ENCODE measurements at regions not wholly inside any gene's neighbourhood (a gene's known extent, or its start where the extent isn't known, plus 50 kb on each side); places are given as distances from the start of the nearest gene placed in this dataset.

DNA sequence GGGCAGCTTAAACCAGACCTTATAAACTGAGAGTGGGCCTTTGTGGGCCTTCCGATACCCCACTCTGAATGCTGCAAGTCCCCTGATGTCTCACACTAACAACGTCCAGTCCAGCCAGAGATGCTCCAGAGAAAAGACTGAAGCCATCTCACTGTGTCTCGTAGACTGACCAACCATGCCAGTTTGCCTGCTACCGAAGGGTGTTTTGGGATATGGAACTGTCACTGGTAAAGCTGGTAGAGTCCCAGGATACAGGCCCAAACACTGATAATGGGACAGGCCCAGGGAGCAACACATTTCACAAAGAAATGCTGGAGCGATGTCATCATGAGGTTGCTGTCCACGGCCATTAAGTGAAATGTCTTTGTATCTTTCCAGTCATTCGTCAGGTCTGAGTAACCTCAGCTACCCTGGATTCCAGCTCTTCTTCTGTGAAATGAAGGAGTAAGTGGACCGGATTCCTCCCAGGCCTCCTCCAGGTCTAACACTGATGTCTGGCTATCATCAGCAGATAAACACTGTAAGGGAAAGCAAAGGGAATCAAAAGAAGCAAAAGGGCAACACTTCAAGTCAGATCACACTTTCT lies 81.6 kb downstream of the SLC5A7 start:
- no peaks in the 10 kb centered on the region for H3K9me2 ChIP-seq (ENCODE audit: insufficient read depth)
- POLR2A ChIA-PET = no interaction called here
- TF ChIP-seq EZH2phosphoT487 (IDR thresholded peaks at IDR 0.05; ENCODE audit: borderline replicate concordance) = no peak
- TF ChIP-seq, protein P1, sequence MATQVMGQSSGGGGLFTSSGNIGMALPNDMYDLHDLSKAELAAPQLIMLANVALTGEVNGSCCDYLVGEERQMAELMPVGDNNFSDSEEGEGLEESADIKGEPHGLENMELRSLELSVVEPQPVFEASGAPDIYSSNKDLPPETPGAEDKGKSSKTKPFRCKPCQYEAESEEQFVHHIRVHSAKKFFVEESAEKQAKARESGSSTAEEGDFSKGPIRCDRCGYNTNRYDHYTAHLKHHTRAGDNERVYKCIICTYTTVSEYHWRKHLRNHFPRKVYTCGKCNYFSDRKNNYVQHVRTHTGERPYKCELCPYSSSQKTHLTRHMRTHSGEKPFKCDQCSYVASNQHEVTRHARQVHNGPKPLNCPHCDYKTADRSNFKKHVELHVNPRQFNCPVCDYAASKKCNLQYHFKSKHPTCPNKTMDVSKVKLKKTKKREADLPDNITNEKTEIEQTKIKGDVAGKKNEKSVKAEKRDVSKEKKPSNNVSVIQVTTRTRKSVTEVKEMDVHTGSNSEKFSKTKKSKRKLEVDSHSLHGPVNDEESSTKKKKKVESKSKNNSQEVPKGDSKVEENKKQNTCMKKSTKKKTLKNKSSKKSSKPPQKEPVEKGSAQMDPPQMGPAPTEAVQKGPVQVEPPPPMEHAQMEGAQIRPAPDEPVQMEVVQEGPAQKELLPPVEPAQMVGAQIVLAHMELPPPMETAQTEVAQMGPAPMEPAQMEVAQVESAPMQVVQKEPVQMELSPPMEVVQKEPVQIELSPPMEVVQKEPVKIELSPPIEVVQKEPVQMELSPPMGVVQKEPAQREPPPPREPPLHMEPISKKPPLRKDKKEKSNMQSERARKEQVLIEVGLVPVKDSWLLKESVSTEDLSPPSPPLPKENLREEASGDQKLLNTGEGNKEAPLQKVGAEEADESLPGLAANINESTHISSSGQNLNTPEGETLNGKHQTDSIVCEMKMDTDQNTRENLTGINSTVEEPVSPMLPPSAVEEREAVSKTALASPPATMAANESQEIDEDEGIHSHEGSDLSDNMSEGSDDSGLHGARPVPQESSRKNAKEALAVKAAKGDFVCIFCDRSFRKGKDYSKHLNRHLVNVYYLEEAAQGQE (IDR thresholded peaks at IDR 0.05; ENCODE audit: low read depth) = no peak
- no peak for TF ChIP-seq POLR2A (IDR thresholded peaks at IDR 0.05; ENCODE audit: borderline replicate concordance, extremely low read depth, insufficient read depth, insufficient read length)
- TF ChIP-seq, protein P2, sequence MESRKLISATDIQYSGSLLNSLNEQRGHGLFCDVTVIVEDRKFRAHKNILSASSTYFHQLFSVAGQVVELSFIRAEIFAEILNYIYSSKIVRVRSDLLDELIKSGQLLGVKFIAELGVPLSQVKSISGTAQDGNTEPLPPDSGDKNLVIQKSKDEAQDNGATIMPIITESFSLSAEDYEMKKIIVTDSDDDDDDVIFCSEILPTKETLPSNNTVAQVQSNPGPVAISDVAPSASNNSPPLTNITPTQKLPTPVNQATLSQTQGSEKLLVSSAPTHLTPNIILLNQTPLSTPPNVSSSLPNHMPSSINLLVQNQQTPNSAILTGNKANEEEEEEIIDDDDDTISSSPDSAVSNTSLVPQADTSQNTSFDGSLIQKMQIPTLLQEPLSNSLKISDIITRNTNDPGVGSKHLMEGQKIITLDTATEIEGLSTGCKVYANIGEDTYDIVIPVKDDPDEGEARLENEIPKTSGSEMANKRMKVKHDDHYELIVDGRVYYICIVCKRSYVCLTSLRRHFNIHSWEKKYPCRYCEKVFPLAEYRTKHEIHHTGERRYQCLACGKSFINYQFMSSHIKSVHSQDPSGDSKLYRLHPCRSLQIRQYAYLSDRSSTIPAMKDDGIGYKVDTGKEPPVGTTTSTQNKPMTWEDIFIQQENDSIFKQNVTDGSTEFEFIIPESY (IDR thresholded peaks at IDR 0.05; ENCODE audit: extremely low read depth, insufficient replicate concordance, low read length) = no peak
- no peak for TF ChIP-seq CEBPB (IDR thresholded peaks at IDR 0.05; ENCODE audit: low read depth)
- TF ChIP-seq, protein P3, sequence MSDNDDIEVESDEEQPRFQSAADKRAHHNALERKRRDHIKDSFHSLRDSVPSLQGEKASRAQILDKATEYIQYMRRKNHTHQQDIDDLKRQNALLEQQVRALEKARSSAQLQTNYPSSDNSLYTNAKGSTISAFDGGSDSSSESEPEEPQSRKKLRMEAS (IDR thresholded peaks at IDR 0.05) = no peak
- no peak for TF ChIP-seq SRF (IDR thresholded peaks at IDR 0.05; ENCODE audit: low read depth)
- TF ChIP-seq, protein P4, sequence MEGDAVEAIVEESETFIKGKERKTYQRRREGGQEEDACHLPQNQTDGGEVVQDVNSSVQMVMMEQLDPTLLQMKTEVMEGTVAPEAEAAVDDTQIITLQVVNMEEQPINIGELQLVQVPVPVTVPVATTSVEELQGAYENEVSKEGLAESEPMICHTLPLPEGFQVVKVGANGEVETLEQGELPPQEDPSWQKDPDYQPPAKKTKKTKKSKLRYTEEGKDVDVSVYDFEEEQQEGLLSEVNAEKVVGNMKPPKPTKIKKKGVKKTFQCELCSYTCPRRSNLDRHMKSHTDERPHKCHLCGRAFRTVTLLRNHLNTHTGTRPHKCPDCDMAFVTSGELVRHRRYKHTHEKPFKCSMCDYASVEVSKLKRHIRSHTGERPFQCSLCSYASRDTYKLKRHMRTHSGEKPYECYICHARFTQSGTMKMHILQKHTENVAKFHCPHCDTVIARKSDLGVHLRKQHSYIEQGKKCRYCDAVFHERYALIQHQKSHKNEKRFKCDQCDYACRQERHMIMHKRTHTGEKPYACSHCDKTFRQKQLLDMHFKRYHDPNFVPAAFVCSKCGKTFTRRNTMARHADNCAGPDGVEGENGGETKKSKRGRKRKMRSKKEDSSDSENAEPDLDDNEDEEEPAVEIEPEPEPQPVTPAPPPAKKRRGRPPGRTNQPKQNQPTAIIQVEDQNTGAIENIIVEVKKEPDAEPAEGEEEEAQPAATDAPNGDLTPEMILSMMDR (IDR thresholded peaks at IDR 0.05 in 2 of 3, conservative IDR thresholded peaks at IDR 0.05 in 1 of 3; ENCODE audit: borderline replicate concordance in 1 of 3, insufficient read depth in 1 of 3, low read depth in 2 of 3, low read length in 2 of 3) = no peak
- no peak for TF ChIP-seq EZH2 (IDR thresholded peaks at IDR 0.05)
- TF ChIP-seq EGR1 (IDR thresholded peaks at IDR 0.05; ENCODE audit: low read depth) = no peak
- TF ChIP-seq, protein P5, sequence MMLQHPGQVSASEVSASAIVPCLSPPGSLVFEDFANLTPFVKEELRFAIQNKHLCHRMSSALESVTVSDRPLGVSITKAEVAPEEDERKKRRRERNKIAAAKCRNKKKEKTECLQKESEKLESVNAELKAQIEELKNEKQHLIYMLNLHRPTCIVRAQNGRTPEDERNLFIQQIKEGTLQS (IDR thresholded peaks at IDR 0.05) = no peak
- TF ChIP-seq POLR2AphosphoS5 (IDR thresholded peaks at IDR 0.05; ENCODE audit: low read depth, low read length) = no peak
- no peak for TF ChIP-seq ZFX (IDR thresholded peaks at IDR 0.05)
- TF ChIP-seq RAD21 (IDR thresholded peaks at IDR 0.05; ENCODE audit: low read depth) = no peak
- TF ChIP-seq SIN3A (IDR thresholded peaks at IDR 0.05; ENCODE audit: low read depth) = no peak
- no peak for TF ChIP-seq ELF1 (IDR thresholded peaks at IDR 0.05; ENCODE audit: borderline replicate concordance, low read depth)
- TF ChIP-seq TCF7L2 (IDR thresholded peaks at IDR 0.05; ENCODE audit: borderline replicate concordance, extremely low read depth, insufficient read depth, insufficient read length) = no peak
- DNase-seq (ENCODE audit: low read depth, low spot score) (no peak), ATAC-seq (no peak)
- no peak overlapping the region for H3K27ac ChIP-seq (ENCODE audit: low read depth, low read length)
- no peaks in the 10 kb centered on the region for H3K9me3 ChIP-seq (ENCODE audit: control insufficient read depth in 1 of 2, insufficient read depth in 1 of 2, low read depth in 1 of 2, low read length in 2 of 2)
- intact Hi-C loops (cut with micrococcal nuclease) = no loop called here
- H4K20me1 ChIP-seq (ENCODE audit: insufficient read depth) = no peaks in the 10 kb centered on the region
- CTCF ChIA-PET = no interaction called here
- H3K9ac ChIP-seq (ENCODE audit: low read length) = no peak overlapping the region
- no peak overlapping the region for H3K4me3 ChIP-seq (replicated peaks in 1 of 2; ENCODE audit: low read depth in 1 of 2, low read length in 2 of 2)
- H3K4me1 ChIP-seq (ENCODE audit: control insufficient read depth in 1 of 2, insufficient read depth in 2 of 2, low read length in 2 of 2) = no peaks in the 10 kb centered on the region
- H3K79me2 ChIP-seq (ENCODE audit: insufficient read depth, low read length) = no peaks in the 10 kb centered on the region
- no peaks in the 10 kb centered on the region for H3K36me3 ChIP-seq (ENCODE audit: control insufficient read depth in 1 of 2, insufficient read depth in 2 of 2, low read length in 2 of 2)
- no peak overlapping the region for H3K4me2 ChIP-seq (ENCODE audit: low read length)
- no TSS peak for BruUV-seq (replicated peaks)
- H3K27me3 ChIP-seq (ENCODE audit: insufficient read depth, low read length) = no peaks in the 10 kb centered on the region
- no peak overlapping the region for H2AFZ ChIP-seq (ENCODE audit: low read depth, low read length, poor library complexity, severe bottlenecking)
- RAD21 ChIA-PET (ENCODE audit: low non-redundant PET in 1 of 2, low total read pairs in 2 of 2, uncharacterized antibody in 2 of 2, unreplicated experiment in 2 of 2) = no interaction called here

Measured in HCT116 (cell line).